K562 (cell line): ENCODE measurements at regions not wholly inside any gene's neighbourhood (a gene's known extent, or its start where the extent isn't known, plus 50 kb on each side); places are given as distances from the start of the nearest gene placed in this dataset.

Experiments
- ATAC-seq: fragments of 200-7000 bp; cut with Tn5 transposase; 3 replicates; pipeline ENCODE4 v1.9.1; 2020; ENCODE audit warnings: moderate library complexity
- BruUV-seq: library from RNA; stranded (reverse); fragments of 400-500 nt; replicated peaks from 2 replicates; lab custom pipeline; 2021; lab: Mats Ljungman, UMichigan
- CTCF ChIA-PET: fragments of 300-600 bp; formaldehyde crosslinking; extraction: SDS; loops from one replicate; lab custom pipeline; 2021; ENCODE audit warnings: low intra/inter-chr PET ratio; lab: Yijun Ruan, JAX
- POLR2A ChIA-PET: fragments of 300-600, 350-650 bp; sonication (Branson Sonifier 250); formaldehyde crosslinking; extraction: SDS; loops from one replicate; lab custom pipeline; 2021; ENCODE audit warnings: antibody characterized with exemption, inconsistent platforms; lab: Yijun Ruan, JAX
- DNase-seq, 4 experiments: peaks; one replicate each; pipeline versions ENCODE4 v3.0.0 to v3.0.0-alpha.2; 2011 to 2018; ENCODE audit warnings: low spot score in 3 of 4, mixed read lengths in 3 of 4; ENCODE audit errors: extremely low read depth in 1 of 4
- FAIRE-seq: peaks from 2 replicates; lab custom pipeline; 2011; peaks lifted over from hg19 to GRCh38; lab: Jason Lieb, UNC
- H2AFZ ChIP-seq: 2 replicates; pipeline ENCODE4 v1.6.0; 2011; ENCODE audit warnings: low read depth, low read length, control low read depth, inconsistent platforms
- H3K27ac ChIP-seq: fragments of 200-600 bp; 3 replicates; pipeline ENCODE4 v1.8.0; 2011; ENCODE audit warnings: low read depth, mild to moderate bottlenecking, control low read depth, inconsistent platforms, low read length, moderate library complexity, mixed read lengths; ENCODE audit errors: extremely low read depth
- H3K27me3 ChIP-seq, 2 experiments: fragments of 300-600 bp in 1 of 2; 2 replicates in 1 of 2; 3 replicates in 1 of 2; pipeline versions ENCODE4 v1.6.0 to v1.8.0; 2011; ENCODE audit warnings: inconsistent platforms in 2 of 2, low read length in 2 of 2, mild to moderate bottlenecking in 1 of 2, mixed read lengths in 1 of 2, moderate library complexity in 1 of 2; ENCODE audit not compliant: control insufficient read depth in 2 of 2, insufficient read depth in 2 of 2
- H3K36me3 ChIP-seq: fragments of 300-600 bp; 3 replicates; pipeline ENCODE4 v1.8.0; 2011; ENCODE audit warnings: mild to moderate bottlenecking, low read length, inconsistent platforms; ENCODE audit not compliant: control insufficient read depth, insufficient read depth
- H3K4me1 ChIP-seq, 2 experiments: fragments of 200-600 bp in 1 of 2; replicated peaks in 1 of 2; 2 replicates in 1 of 2; 3 replicates in 1 of 2; pipeline versions ENCODE4 v1.5.1 to v1.8.0; 2011; ENCODE audit warnings: inconsistent platforms in 2 of 2, low read length in 2 of 2, mild to moderate bottlenecking in 1 of 2, mixed read lengths in 1 of 2, moderate library complexity in 1 of 2; ENCODE audit not compliant: control insufficient read depth in 2 of 2, insufficient read depth in 2 of 2
- H3K4me2 ChIP-seq: 2 replicates; pipeline ENCODE4 v1.6.1; 2011; ENCODE audit warnings: low read length, control low read depth, inconsistent platforms, mixed read lengths; ENCODE audit not compliant: insufficient read depth
- H3K4me3 ChIP-seq: fragments of 200-600 bp; sonication (generic), shearing (Covaris generic); 2 replicates; pipeline ENCODE4 v1.5.1; 2016; ENCODE audit warnings: control low read depth, inconsistent platforms
- H3K79me2 ChIP-seq: fragments of 200-600 bp; 3 replicates; pipeline ENCODE4 v1.8.0; 2011; ENCODE audit warnings: low read length, inconsistent platforms; ENCODE audit not compliant: control insufficient read depth, insufficient read depth
- H3K9ac ChIP-seq, 2 experiments: 2 replicates each; pipeline versions ENCODE4 v1.6.0 to v1.6.1; 2011; ENCODE audit warnings: low read depth in 2 of 2, low read length in 2 of 2, control low read depth in 1 of 2, inconsistent platforms in 1 of 2, mild to moderate bottlenecking in 1 of 2, mixed read lengths in 1 of 2; ENCODE audit not compliant: insufficient read depth in 1 of 2
- H3K9me1 ChIP-seq: one replicate; pipeline ENCODE4 v1.6.0; 2011; ENCODE audit warnings: inconsistent platforms, mild to moderate bottlenecking, low read length, moderate library complexity; ENCODE audit not compliant: control insufficient read depth, insufficient read depth
- H3K9me3 ChIP-seq: replicated peaks from 2 replicates; pipeline ENCODE4 v1.5.1; 2011; ENCODE audit warnings: low read depth, low read length, inconsistent platforms; ENCODE audit not compliant: control insufficient read depth, insufficient read depth
- H4K20me1 ChIP-seq: replicated peaks from 2 replicates; pipeline ENCODE4 v1.6.1; 2011; ENCODE audit warnings: low read length, inconsistent platforms, mixed read lengths; ENCODE audit not compliant: control insufficient read depth, insufficient read depth
- ILK ChIP-seq: fragments of 450-650 bp; IDR thresholded peaks from 2 replicates; pipeline ENCODE4 v1.6.1; 2016; ENCODE audit warnings: missing genetic modification characterization, low read depth, mild to moderate bottlenecking, missing compliant biosample characterization, moderate library complexity, borderline replicate concordance
- MEF2A ChIP-seq: IDR thresholded peaks from 2 replicates; pipeline ENCODE4 v1.6.1; 2011; ENCODE audit warnings: low read depth, mild to moderate bottlenecking, low read length, moderate library complexity; ENCODE audit not compliant: control insufficient read depth
- NELFE ChIP-seq: IDR thresholded peaks from 2 replicates; pipeline ENCODE4 v1.6.1; 2011; ENCODE audit warnings: mild to moderate bottlenecking; ENCODE audit not compliant: insufficient read depth, insufficient read length
- RB1 ChIP-seq: fragments of 450-650 bp; IDR thresholded peaks from 2 replicates; pipeline ENCODE4 v1.6.1; 2017; ENCODE audit warnings: low read depth, mild to moderate bottlenecking
- ZBTB26 ChIP-seq: fragments of 450-650 bp; formaldehyde crosslinking; IDR thresholded peaks from 2 replicates; pipeline ENCODE4 v1.4.0; 2022; ENCODE audit warnings: missing genetic modification characterization
- ZBTB43 ChIP-seq: sonication (generic); formaldehyde crosslinking; IDR thresholded peaks from 2 replicates; pipeline ENCODE4 v1.8.0; 2023; ENCODE audit warnings: mild to moderate bottlenecking, missing genetic modification reagents
- ZNF121 ChIP-seq: sonication (generic); formaldehyde crosslinking; conservative IDR thresholded peaks from 2 replicates; pipeline ENCODE4 v1.8.0; 2022; ENCODE audit warnings: missing genetic modification reagents
- ZNF232 ChIP-seq: sonication (generic); formaldehyde crosslinking; IDR thresholded peaks from 2 replicates; pipeline ENCODE4 v1.8.0; 2022; ENCODE audit warnings: mild to moderate bottlenecking, missing genetic modification reagents
- ZNF395 ChIP-seq: fragments of 200-800 bp; sonication (Bioruptor generic); IDR thresholded peaks from 2 replicates; pipeline ENCODE4 v1.6.1; 2017; ENCODE audit warnings: missing genetic modification characterization, missing compliant biosample characterization
- ZNF655 ChIP-seq: fragments of 250-450 bp; sonication (Bioruptor Pico); IDR thresholded peaks from 2 replicates; pipeline ENCODE4 v1.5.0; 2021
- WGBS: fragments of 100-300 bp; shearing (Covaris generic); methylation state at CpG from one replicate; pipeline ENCODE4 v1.1.6; 2016; ENCODE audit warnings: low coverage, mixed read lengths; ENCODE audit not compliant: insufficient coverage; ENCODE audit errors: missing lambda C conversion rate; 5-methylcytosine and 5-hydroxymethylcytosine counted together
- in situ Hi-C: fragments of 300-500 bp; cut with MboI; formaldehyde crosslinking; loops from 4 replicates; pipeline ENCODE4 v1.15.0; 2018; ENCODE audit warnings: inconsistent platforms, mixed read lengths
- intact Hi-C: fragments of 100-400 bp; cut with micrococcal nuclease; formaldehyde crosslinking; loops from 2 replicates; pipeline ENCODE4 v1.14.2; 2022

GRCh38 chr2:74045454-74045853, 60.7 kb downstream of the TET3 start:
- TF ChIP-seq ZNF121 (CRISPR knock-in tag) (no peak), ZBTB43 (no peak), ILK (tag) (no peak), ZNF232 (CRISPR knock-in tag) (no peak), ZNF395 (no peak), ZNF655 (CRISPR knock-in tag) (no peak), NELFE (no peak), MEF2A (no peak), RB1 (no peak), ZBTB26 (CRISPR knock-in tag) (no peak)
- peaks cover 5% of the 10 kb centered on the region for H3K9me1 ChIP-seq
- H3K79me2 ChIP-seq = peaks cover 71% of the 10 kb centered on the region
- no peak overlapping the region for H2AFZ ChIP-seq
- H3K4me3 ChIP-seq = no peak overlapping the region
- FAIRE-seq (no peak), DNase-seq (no peak), ATAC-seq (no peak)
- in situ Hi-C loops = no loop called here
- peaks cover 38% of the 10 kb centered on the region for H3K36me3 ChIP-seq
- peaks cover 62 to 71% of the 10 kb centered on the region in 2 experiments for H3K4me1 ChIP-seq
- CTCF ChIA-PET = no interaction called here
- H3K9ac ChIP-seq = peak overlapping the region in 1 of 2 experiments; percentile 23; a peak in 1 of 4 replicates
- WGBS = 77% methylated on average over 5 of the region's 5 CpGs
- H3K9me3 ChIP-seq = no peaks in the 10 kb centered on the region
- H3K27ac ChIP-seq = no peak overlapping the region
- intact Hi-C loops = no loop called here
- POLR2A ChIA-PET = interaction anchor here (0.8 to 1.1 kb wide), 3 partner anchors 9 to 75 kb away, joined by 3 read pairs; no protein-coding TSS in a partner anchor
- H3K27me3 ChIP-seq = no peaks in the 10 kb centered on the region
- no TSS peak for BruUV-seq
- H3K4me2 ChIP-seq = no peak overlapping the region
- H4K20me1 ChIP-seq = no peaks in the 10 kb centered on the region
